Smooth muscle cell (in vitro differentiated cells): ENCODE measurements at regions not wholly inside any gene's neighbourhood (a gene's known extent, or its start where the extent isn't known, plus 50 kb on each side); places are given as distances from the start of the nearest gene placed in this dataset.

Experiments used
- DNase-seq: peaks from one replicate; lab custom pipeline; 2025; ENCODE audit not compliant: unreplicated experiment; lab: John Stamatoyannopoulos, UW
- H2AFZ ChIP-seq: fragments of 200-600 bp; sonication (generic); 2 replicates; pipeline ENCODE4 v1.6.0; 2016; ENCODE audit warnings: antibody characterized with exemption, low read depth, mild to moderate bottlenecking
- H3F3A ChIP-seq: fragments of 200-600 bp; sonication (generic); 2 replicates; pipeline ENCODE4 v1.6.0; 2017; ENCODE audit warnings: antibody characterized with exemption, low read depth
- H3K27ac ChIP-seq: fragments of 200-600 bp; sonication (generic); 2 replicates; pipeline ENCODE4 v1.5.1; 2016; ENCODE audit warnings: low read depth, mild to moderate bottlenecking
- H3K27me3 ChIP-seq: fragments of 200-600 bp; sonication (generic); 2 replicates; pipeline ENCODE4 v1.6.1; 2016; ENCODE audit warnings: low read depth, mild to moderate bottlenecking
- H3K36me3 ChIP-seq: fragments of 200-600 bp; sonication (generic); 2 replicates; pipeline ENCODE4 v1.5.1; 2016; ENCODE audit warnings: low read depth
- H3K4me1 ChIP-seq: fragments of 200-600 bp; sonication (generic); 2 replicates; pipeline ENCODE4 v1.5.1; 2016; ENCODE audit warnings: low read depth
- H3K4me2 ChIP-seq: fragments of 200-600 bp; sonication (generic); 2 replicates; pipeline ENCODE4 v1.6.0; 2016; ENCODE audit warnings: mild to moderate bottlenecking
- H3K4me3 ChIP-seq: fragments of 200-600 bp; sonication (generic); 2 replicates; pipeline ENCODE4 v1.5.1; 2016; ENCODE audit warnings: mild to moderate bottlenecking
- H3K79me2 ChIP-seq: fragments of 200-600 bp; sonication (generic); 2 replicates; pipeline ENCODE4 v1.6.0; 2016; ENCODE audit warnings: low read depth, mild to moderate bottlenecking
- H3K9ac ChIP-seq: fragments of 200-600 bp; sonication (generic); 2 replicates; pipeline ENCODE4 v1.6.0; 2016; ENCODE audit warnings: low read depth
- H3K9me3 ChIP-seq: fragments of 200-600 bp; sonication (generic); replicated peaks from 2 replicates; pipeline ENCODE4 v1.5.1; 2016; ENCODE audit warnings: low read depth
- H4K20me1 ChIP-seq: fragments of 200-600 bp; sonication (generic); 2 replicates; pipeline ENCODE4 v1.6.0; 2016; ENCODE audit warnings: low read depth
- CTCF ChIP-seq: fragments of 200-600 bp; sonication (generic); IDR thresholded peaks from 2 replicates; pipeline ENCODE4 v1.5.1; 2017; ENCODE audit warnings: borderline replicate concordance, mild to moderate bottlenecking, antibody characterized with exemption; ENCODE audit not compliant: insufficient read depth, poor library complexity, severe bottlenecking
- WGBS: methylation state at CpG from one replicate; pipeline ENCODE4 v1.1.7; 2016; ENCODE audit warnings: low lambda C conversion rate; 5-methylcytosine and 5-hydroxymethylcytosine counted together

GRCh38 chr3:159275741-159276140 is 473.9 kb downstream of the MFSD1 start:
- no peak overlapping the region for H2AFZ ChIP-seq
- H3K79me2 ChIP-seq, result no peaks in the 10 kb centered on the region
- no peaks in the 10 kb centered on the region for H3K4me1 ChIP-seq
- H3K36me3 ChIP-seq, result no peaks in the 10 kb centered on the region
- no peak overlapping the region for H3K27ac ChIP-seq
- H3K9ac ChIP-seq, result no peak overlapping the region
- DNase-seq, result no peak
- H3F3A ChIP-seq, result no peaks in the 10 kb centered on the region
- peaks cover 8% of the 10 kb centered on the region for H3K27me3 ChIP-seq
- H3K4me3 ChIP-seq, result no peak overlapping the region
- no peak overlapping the region for H3K4me2 ChIP-seq
- 90% methylated on average over 1 of the region's 1 CpG for WGBS
- H3K9me3 ChIP-seq, result no peaks in the 10 kb centered on the region
- no peak for TF ChIP-seq CTCF
- H4K20me1 ChIP-seq, result no peaks in the 10 kb centered on the region

- Histone ChIP-seq H3K4me3 (no peak overlapping the region), H3K9me3 (no peaks in the 10 kb centered on the region), H3F3A (no peaks in the 10 kb centered on the region), H3K4me1 (no peaks in the 10 kb centered on the region), H3K79me2 (no peaks in the 10 kb centered on the region), H2AFZ (no peak overlapping the region), H3K27ac (no peak overlapping the region), H3K9ac (no peak overlapping the region), H3K27me3 (peaks cover 8% of the 10 kb centered on the region), H3K4me2 (no peak overlapping the region), H4K20me1 (no peaks in the 10 kb centered on the region), H3K36me3 (no peaks in the 10 kb centered on the region)
- WGBS, result 82% methylated on average over 5 of the region's 5 CpGs
- no peak for DNase-seq
- TF ChIP-seq CTCF, result no peak
These were observed 476.0 kb downstream of the MFSD1 start for GRCh38 chr3:159277814-159278213.

- H3K27me3 ChIP-seq, result peaks cover 8% of the 10 kb centered on the region
- H4K20me1 ChIP-seq, result no peaks in the 10 kb centered on the region
- no peak overlapping the region for H2AFZ ChIP-seq
- no peaks in the 10 kb centered on the region for H3F3A ChIP-seq
- no peaks in the 10 kb centered on the region for H3K79me2 ChIP-seq
- H3K4me3 ChIP-seq, result no peak overlapping the region
- H3K4me1 ChIP-seq, result no peaks in the 10 kb centered on the region
- DNase-seq, result no peak
- WGBS, result 86% methylated on average over 10 of the region's 10 CpGs
- TF ChIP-seq CTCF, result no peak
- no peaks in the 10 kb centered on the region for H3K9me3 ChIP-seq
- no peak overlapping the region for H3K27ac ChIP-seq
- no peak overlapping the region for H3K9ac ChIP-seq
- H3K36me3 ChIP-seq, result no peaks in the 10 kb centered on the region
- no peak overlapping the region for H3K4me2 ChIP-seq
These were observed 478.7 kb downstream of the MFSD1 start for GRCh38 chr3:159280386-159281191.

- Histone ChIP-seq H3K9ac (no peak overlapping the region), H3K79me2 (no peaks in the 10 kb centered on the region), H3K4me2 (no peak overlapping the region), H3K36me3 (no peaks in the 10 kb centered on the region), H3K4me3 (no peak overlapping the region), H3F3A (no peaks in the 10 kb centered on the region), H3K4me1 (no peaks in the 10 kb centered on the region), H4K20me1 (no peaks in the 10 kb centered on the region), H3K27me3 (peaks cover 6% of the 10 kb centered on the region), H3K27ac (no peak overlapping the region), H3K9me3 (no peaks in the 10 kb centered on the region), H2AFZ (no peak overlapping the region)
- 82% methylated on average over 1 of the region's 1 CpG for WGBS
- DNase-seq, result no peak
- TF ChIP-seq CTCF, result no peak
These were observed 491.6 kb downstream of the MFSD1 start for GRCh38 chr3:159293493-159293892.
